GF-D8 (cell line): ENCODE measurements at regions not wholly inside any gene's neighbourhood (a gene's known extent, or its start where the extent isn't known, plus 50 kb on each side); places are given as distances from the start of the nearest gene placed in this dataset.
"Not testable (repeated sequence)": the region's sequence is repeated elsewhere in the genome, so short reads cannot be mapped to it uniquely, and the experiment has no call there.

Experiments
- DNase-seq: peaks from one replicate; lab custom pipeline; 2025; lab: John Stamatoyannopoulos, UW

DNA sequence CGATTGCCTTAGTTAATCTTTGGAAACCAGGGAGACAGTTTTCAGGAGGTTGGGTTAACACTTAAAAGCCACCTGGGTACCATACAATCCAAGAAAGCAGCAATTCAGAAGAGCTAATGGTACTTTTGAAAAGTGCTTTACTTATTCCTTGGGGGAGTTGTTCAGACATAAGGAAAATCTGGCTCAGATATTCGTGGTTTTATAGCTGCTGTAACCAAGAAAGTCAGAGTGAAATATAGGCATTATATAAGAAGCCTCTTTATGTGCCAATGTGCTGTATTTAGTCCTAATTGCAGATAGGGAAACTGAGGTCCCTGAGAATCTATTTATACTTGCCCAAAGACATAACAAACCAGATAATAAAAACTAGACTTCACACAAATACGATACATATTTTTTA, 387.5 kb downstream of the COG6 start:
- DNase-seq, result no peak

DNA sequence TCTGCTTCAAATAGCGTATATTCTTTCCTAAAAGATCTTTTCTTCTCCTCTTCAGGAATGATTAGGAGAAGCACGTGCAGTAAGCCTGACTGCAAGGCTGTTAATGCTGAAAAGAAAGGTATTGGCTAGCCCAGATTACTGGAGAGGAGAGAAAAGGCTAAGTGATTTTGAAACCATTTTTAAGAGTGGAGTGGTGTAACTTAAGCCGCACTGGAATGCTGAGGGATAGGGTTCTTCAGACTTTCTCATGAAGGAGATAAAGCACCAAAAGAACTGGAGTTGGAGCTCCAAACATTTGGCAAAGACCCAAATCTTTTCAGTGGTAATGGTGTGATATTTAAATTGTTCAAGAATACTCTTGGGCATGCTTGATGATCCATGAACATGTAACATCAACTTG, 388.3 kb downstream of the COG6 start:
- no peak for DNase-seq

GRCh38 chr13:40047322-40047771, 391.9 kb downstream of the COG6 start:
- no peak for DNase-seq

DNA sequence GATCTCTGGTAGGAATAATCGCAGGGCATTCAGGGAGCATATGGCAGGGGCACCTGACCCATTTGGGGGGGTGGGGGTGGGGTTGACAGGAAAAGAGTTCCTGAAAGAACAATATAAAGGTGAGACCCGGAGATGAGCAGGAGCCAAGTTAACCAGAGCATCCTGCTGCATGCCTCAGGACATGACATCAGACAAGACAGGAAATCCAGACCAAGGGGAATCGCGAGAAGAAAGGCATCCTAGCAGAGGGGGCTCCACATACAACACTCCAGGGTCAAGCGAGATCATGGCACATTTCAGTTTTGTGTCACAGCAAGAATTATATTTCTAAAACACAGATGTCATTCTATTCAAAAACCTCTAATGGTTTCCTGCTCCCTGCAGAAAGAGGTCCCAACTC, 393.1 kb downstream of the COG6 start:
- DNase-seq, result no peak

- no peak for DNase-seq
Measured at GRCh38 chr13:40052954-40053353, 397.5 kb downstream of the COG6 start.

DNA sequence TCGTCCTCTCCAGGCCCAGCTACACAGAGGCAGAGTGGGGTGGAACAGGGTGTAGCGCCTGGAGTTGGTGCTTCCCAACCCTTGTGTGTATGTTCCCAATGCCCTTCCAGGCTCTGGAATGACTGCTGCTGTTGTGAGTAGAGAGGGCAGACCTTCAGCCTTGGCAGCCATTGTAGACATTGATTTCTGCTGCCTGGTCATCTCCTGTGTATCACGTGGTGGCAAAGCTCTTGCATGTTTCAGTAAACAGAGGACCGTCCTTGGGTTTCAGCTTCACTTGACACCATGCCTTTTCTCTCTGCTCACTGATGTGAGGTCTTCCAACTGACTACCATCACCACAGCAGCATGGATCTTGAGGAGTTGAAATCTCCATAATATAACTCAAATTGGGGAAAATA, 397.9 kb downstream of the COG6 start:
- DNase-seq, result no peak

GRCh38 chr13:40054422-40054821, 399.0 kb downstream of the COG6 start:
- not testable (repeated sequence) for DNase-seq

DNA sequence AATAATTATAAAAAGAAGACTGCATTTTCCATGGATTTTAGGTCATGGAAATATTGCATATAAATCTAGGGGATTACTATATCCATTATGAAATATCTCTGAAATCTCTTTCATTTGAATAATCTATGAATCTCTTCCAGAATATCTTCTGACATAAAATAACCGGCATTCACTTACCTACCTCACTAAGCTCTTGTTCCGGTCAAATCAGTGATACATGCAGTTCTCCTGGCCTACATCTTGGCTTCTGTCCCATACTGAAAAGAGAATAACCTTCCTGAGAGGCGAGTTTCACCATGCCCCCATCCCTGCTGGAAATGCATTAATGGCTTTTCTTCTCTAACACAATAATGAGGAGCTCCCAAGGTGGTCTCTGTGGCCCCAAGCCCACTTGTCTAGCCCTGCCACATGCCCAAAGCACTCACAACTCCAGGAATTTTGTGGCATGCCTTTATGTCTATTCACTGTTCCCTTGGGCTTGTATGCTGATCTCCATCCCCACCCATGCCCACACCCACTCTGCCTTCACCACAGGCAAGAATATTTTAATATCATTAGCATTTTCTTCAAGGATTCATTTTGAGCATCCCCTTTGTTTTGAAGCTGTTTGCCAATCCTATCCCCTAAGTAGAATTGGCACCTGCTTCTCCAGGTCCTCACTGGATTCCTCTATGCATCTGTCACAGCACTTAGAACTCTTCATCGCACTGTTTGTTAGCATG, 401.6 kb downstream of the COG6 start:
- DNase-seq, result no peak

- DNase-seq, result no peak
Measured at GRCh38 chr13:40058757-40059236, 403.3 kb downstream of the COG6 start.

DNA sequence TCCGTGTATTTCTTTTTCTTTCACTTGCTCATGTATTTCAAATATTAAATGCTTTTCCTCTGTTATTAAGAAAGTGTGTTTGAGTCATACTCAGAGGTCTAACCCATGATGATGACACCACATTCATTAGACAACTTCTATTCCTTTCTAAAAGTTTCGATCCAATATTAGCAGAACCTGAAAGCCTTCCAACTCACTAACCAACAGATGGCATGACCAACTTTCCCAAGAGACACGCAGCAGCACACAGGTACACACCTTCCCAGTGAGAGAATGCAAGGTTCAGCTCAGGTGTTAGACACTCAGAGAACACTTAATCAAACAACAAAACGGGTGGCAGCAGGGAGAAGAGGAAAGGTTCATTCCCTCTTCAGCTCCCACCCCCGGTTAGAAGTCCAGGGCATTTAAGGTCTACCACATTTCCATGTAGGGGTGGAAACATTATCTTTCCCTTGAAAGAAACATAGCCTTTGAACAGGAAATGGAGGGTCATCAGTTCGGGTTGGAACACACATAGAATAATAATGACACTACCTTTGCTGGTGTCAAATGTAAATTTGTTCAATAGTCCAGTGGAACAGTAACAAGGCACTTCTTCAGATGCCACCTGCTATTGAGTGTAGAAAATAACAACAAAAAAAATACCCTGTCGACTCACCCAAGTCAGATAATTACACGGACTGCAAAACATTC, 404.2 kb downstream of the COG6 start:
- no peak for DNase-seq

DNA sequence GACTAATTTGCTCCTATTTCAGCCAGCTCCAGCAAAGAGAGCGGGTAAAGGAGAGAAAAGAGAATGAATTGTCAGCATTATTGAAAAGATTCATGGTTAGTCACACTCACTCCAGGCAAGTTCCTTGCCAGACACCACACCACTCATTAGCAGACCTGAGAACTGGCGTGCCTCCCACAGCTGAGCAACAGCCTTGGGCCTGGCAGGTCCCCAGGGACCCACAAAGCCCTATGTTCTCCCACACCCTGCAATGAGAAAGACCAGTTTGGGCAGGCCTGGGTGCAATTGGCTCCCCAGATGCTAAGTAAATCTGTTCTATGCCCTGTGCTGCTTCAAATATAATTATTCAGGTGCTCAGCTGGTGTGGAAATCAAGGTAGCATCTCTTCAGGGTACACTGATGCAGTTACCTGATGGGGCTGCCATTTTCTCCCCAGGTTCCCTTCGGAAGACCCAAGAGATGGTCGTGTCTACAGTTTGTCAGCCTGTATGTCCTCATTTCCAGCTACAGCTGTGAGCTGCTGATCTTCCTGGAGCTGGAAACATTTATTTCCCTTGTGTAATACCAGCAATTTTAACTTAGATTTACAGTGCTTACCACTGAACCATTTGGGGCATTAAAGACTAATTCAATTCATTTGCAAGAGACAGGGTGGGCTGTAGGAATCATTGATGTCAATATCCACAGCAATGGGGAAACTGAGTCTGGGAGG, 405.0 kb downstream of the COG6 start:
- no peak for DNase-seq

GRCh38 chr13:40061466-40062450, 406.3 kb downstream of the COG6 start:
- DNase-seq, result no peak

GRCh38 chr13:40063278-40063698, 407.8 kb downstream of the COG6 start:
- DNase-seq, result no peak

- DNase-seq, result no peak
Measured at GRCh38 chr13:40063703-40064102, 408.2 kb downstream of the COG6 start.

- DNase-seq, result no peak
Measured at GRCh38 chr13:40064154-40065097, 409.0 kb downstream of the COG6 start.

DNA sequence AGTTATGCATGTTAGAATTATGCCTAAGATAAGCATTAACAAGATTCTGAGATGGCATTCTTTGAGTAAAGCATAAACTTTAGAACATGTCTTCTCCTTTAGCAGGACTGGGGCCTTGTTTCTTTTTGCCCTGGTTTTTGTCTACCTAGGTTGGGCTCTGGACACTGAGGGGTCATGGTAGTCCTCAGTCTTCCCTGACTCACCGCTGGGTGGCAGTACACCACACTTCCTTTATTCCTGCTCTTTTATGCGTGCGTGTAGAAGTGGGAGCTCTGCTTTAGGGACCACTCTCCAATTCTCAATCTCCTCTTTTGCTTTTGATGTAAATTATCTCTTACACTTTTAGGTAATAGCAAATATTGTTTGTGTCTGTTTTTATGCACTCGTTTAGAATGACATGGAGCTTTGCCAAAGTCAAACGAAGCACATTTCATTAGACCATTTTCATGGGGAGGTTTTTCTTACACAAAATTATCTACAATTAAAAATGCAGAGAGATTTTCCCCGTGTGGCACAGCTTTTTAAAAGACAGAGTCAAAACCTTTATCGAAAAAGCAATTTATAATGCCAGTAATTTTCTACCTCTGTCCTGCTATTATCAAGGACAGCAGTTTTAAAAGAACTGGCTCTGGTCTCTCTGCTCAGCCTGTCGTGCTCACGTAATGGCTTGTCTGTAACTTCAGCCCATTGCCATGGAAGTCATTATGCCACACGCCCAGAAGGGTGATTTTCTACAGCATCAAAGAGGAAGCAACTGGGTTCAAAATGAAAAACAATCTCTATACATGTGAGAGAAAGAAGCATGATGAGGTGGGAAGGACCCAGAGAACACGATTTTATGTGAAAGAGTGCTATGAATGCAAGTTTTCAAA, 413.9 kb downstream of the COG6 start:
- DNase-seq, result no peak

DNA sequence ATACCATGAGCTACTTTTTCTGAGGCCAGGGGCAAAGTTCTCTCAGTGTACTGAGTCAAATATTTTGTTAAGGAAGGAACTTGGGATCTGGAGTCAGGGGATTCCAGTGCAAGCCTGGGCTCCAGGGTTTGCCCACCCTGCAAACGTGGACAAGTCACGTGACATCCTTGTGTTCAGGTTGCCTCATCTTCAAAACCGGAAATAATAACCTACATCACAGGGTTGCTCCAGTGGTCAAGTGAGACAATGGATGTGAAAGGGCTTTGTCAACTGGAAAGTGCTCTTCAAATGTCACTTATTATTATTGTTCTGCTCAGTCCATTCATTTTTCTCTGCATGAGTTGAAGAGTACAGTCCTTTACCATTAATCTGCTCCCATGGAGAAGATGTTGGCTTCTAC, 414.9 kb downstream of the COG6 start:
- DNase-seq, result no peak

GRCh38 chr13:40072663-40073120, 417.2 kb downstream of the COG6 start:
- DNase-seq, result no peak

GRCh38 chr13:40074338-40074737, 418.9 kb downstream of the COG6 start:
- no peak for DNase-seq
